ENCODE measurements at regions not wholly inside any gene's neighbourhood (a gene's known extent, or its start where the extent isn't known, plus 50 kb on each side); places are given as distances from the start of the nearest gene placed in this dataset.

DNA sequence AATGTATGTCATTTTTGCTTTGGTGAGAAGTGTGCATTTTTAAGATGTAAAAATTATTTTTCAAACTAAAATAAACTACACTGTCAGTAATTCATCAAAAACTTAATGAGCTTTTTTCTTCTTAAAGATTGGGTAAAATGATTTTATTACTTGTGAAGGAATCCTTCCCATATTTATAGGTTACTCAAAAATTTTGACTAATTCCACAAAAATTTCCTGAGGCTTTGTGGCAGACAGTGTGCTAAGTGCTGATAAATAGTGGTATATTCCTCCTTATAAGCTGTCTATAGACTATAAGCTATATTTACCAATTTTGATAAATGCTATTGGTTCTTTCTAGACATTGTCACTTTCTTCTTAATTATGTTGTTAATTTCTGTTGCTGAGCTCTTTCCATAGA, 284.5 kb upstream of the SEMA6D start:
- no peak for ATAC-seq

DNA sequence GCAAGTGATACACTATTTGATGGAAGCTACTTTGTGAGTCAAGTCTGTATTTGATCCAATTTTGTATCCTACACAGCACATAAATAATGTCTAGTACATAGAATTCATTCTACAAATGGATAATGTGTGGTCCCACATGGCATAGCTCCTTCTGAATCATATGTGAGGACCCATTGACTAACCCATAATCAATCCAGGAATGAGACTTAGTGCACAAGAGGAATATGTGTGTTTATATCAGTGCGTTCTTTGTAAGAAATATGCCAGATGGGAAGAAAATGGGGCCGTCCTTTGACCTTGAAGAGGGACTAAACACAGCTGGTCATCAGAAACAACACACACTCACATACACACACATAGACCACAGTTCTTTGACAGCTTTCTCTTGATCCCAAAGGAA, 282.7 kb upstream of the SEMA6D start:
- Mint-ChIP-seq H3K36me3 (peaks cover 1% of the 10 kb centered on the region), H3K4me1 (ENCODE audit: low read depth in 2 of 2) (no peaks in the 10 kb centered on the region), H3K27me3 (peaks cover 0 to 8% of the 10 kb centered on the region in 2 donors), H3K9me3 (no peaks in the 10 kb centered on the region), H3K4me3 (no peak overlapping the region), H3K27ac (no peak overlapping the region)
- no peak for DNase-seq (ENCODE audit: low spot score)
- ATAC-seq: no peak

More for the DNA sequence above, 284.5 kb upstream of the SEMA6D start:
- no peak for DNase-seq (ENCODE audit: low spot score)
- Mint-ChIP-seq H3K4me3 (no peak overlapping the region), H3K4me1 (ENCODE audit: low read depth in 2 of 2) (no peaks in the 10 kb centered on the region), H3K9me3 (no peaks in the 10 kb centered on the region), H3K27me3 (peaks cover 0 to 3% of the 10 kb centered on the region in 2 donors), H3K36me3 (no peaks in the 10 kb centered on the region), H3K27ac (no peak overlapping the region)

DNA sequence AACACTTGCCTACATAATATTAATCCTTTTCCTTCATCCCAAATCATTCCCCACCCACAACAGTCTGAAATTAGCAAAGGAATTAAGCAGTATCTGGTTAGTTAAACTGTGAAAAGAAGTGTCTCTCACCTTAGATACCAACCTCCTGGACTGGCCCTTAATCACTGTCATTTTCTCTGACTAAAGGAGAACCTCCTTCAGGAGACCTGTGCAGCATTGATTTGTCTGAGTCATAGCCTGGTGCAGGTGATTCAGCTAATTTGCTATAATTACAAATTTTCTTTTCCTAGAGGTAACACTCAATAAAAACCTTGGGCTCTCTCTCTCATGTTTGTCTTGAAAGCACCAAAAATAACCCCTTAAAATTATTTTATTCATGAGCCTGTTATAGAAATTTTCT, 279.8 kb upstream of the SEMA6D start:
- Mint-ChIP-seq H3K9me3 (peaks cover 6% of the 10 kb centered on the region), H3K4me1 (ENCODE audit: low read depth in 2 of 2) (no peaks in the 10 kb centered on the region), H3K36me3 (peaks cover 5% of the 10 kb centered on the region), H3K27me3 (peaks cover 0 to 15% of the 10 kb centered on the region in 2 donors), H3K27ac (no peak overlapping the region), H3K4me3 (no peak overlapping the region)
- DNase-seq (ENCODE audit: low spot score) (no peak), ATAC-seq (no peak)

DNA sequence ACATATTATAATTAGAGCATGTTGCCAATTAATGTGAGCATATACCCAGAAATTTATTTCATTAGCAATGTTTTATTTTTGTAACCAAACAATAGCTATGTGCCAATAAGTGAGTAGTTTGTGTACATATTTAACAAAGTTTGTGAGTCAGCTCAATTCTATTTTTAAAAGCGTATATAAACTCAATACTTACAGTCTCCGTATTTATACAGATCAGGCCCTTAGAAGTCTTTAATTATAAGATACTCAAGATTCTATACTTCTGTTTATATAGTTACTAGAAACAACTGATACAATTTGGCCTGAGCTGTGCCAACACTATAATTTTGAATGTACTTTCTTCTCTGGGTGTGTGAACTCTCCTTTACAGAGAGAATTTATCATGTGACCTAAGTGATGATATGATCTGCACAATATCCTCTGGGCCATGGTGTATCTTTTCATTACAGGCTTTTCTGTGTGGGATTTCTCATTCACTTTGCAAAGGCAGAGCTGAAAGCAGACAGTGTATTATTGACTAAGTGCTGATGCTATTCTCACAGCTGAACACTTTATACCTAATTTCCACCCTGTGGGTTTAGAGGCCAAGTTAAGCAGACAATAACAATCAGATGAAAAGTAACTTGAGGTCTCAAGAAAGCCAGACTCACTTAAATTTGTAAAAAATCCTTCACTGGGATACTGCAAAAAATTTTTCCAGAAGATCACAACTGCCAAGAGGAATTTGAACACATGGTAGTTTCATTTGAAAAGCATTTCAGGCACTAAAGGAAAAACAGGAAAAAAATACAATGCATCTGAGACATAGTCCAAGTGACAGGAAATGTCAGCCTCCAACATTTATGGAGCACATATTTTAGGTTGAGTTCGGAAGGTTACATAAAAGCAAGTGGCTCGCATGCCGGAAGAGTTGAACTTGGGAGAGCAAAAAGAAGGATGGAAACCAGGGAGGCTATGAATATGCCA, 277.9 kb upstream of the SEMA6D start:
- ATAC-seq (no peak), DNase-seq (ENCODE audit: low spot score) (no peak)
- H3K4me3 Mint-ChIP-seq: no peak overlapping the region
- no peak overlapping the region for H3K27ac Mint-ChIP-seq
- H3K36me3 Mint-ChIP-seq: peaks cover 5% of the 10 kb centered on the region
- peaks cover 6% of the 10 kb centered on the region for H3K9me3 Mint-ChIP-seq
- no peaks in the 10 kb centered on the region for H3K4me1 Mint-ChIP-seq (ENCODE audit: low read depth in 2 of 2)
- peaks cover 0 to 12% of the 10 kb centered on the region in 2 donors for H3K27me3 Mint-ChIP-seq

DNA sequence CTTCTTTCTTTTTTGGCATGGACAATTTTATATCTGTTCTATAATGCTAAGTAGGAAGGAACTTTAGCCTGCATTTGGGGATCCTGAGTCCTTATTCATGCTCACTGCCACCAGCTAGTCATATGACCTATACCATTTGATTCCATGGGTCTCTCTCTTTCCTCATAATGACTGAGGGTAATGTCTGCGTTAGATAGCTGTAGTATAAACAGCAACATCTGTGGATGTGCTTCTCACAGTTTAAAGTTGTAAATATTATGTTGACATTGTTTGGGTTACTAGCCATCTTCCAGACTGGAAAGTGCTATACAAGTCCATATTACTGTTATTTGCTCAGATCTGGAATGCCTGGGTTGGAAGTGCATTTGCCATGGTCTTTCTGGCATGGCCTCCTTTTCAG, 274.9 kb upstream of the SEMA6D start:
- Mint-ChIP-seq H3K27me3 (peaks cover 0 to 20% of the 10 kb centered on the region in 2 donors), H3K36me3 (peaks cover 5% of the 10 kb centered on the region), H3K9me3 (peaks cover 6% of the 10 kb centered on the region), H3K4me1 (ENCODE audit: low read depth in 2 of 2) (no peaks in the 10 kb centered on the region), H3K27ac (no peak overlapping the region), H3K4me3 (no peak overlapping the region)
- DNase-seq (ENCODE audit: low spot score) (no peak), ATAC-seq (no peak)

DNA sequence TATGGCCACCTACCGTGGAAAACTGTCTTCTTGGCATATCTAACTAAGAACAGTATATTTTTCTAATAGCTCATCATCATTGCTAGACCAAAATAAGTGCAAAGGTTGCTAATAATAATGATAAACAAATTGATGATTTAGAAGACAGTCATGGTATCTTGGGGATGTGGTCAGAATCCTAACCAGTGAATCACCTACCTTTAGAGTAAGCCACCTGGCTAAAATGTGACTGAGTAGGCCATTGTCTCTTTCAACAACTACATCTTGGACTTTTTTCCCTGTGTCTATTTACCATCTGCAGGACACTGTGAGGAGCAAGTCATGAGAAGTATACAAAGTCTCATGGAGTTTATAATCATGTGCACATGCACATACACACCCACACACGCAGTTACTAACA, 273.5 kb upstream of the SEMA6D start:
- no peaks in the 10 kb centered on the region for H3K4me1 Mint-ChIP-seq (ENCODE audit: low read depth in 2 of 2)
- H3K27me3 Mint-ChIP-seq: peaks cover 0 to 18% of the 10 kb centered on the region in 2 donors
- ATAC-seq (no peak), DNase-seq (ENCODE audit: low spot score) (no peak)
- peaks cover 6% of the 10 kb centered on the region for H3K9me3 Mint-ChIP-seq
- peaks cover 5% of the 10 kb centered on the region for H3K36me3 Mint-ChIP-seq
- H3K27ac Mint-ChIP-seq: no peak overlapping the region
- no peak overlapping the region for H3K4me3 Mint-ChIP-seq

DNA sequence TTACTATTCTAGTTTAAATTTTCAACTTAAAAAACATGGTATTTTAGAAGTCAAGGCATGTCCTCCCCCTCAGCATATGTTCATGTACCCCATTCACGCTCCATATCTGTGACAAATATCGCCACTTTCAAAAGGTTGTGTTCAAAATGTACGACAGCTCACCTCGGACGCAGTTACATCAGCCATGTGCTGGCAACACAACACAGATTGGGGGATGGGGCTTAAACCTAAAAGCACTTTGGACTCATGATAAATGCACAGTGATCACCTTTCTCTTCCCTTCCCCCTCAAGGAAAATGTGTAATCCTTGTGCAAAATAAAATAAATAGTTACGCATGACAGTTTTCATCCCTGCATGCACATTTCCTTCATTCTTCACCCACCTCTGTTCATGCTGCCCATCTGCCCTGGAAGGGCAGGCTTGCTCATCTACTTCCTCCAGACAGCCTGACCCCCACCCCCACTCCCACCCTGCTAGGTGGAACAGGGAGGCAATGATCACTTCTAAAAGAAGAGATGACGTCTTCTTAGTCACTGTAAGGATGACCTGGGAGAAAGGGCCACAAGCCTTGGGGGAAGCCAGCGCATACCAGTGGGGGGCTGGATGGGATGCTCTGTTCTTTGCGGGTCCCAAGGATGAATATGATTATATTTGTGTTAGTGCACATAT, 271.4 kb upstream of the SEMA6D start:
- Mint-ChIP-seq H3K27ac (no peak overlapping the region), H3K36me3 (no peaks in the 10 kb centered on the region), H3K4me3 (no peak overlapping the region), H3K27me3 (peaks cover 0 to 11% of the 10 kb centered on the region in 2 donors), H3K4me1 (ENCODE audit: low read depth in 2 of 2) (no peaks in the 10 kb centered on the region), H3K9me3 (no peaks in the 10 kb centered on the region)
- DNase-seq (ENCODE audit: low spot score): no peak
- no peak for ATAC-seq

DNA sequence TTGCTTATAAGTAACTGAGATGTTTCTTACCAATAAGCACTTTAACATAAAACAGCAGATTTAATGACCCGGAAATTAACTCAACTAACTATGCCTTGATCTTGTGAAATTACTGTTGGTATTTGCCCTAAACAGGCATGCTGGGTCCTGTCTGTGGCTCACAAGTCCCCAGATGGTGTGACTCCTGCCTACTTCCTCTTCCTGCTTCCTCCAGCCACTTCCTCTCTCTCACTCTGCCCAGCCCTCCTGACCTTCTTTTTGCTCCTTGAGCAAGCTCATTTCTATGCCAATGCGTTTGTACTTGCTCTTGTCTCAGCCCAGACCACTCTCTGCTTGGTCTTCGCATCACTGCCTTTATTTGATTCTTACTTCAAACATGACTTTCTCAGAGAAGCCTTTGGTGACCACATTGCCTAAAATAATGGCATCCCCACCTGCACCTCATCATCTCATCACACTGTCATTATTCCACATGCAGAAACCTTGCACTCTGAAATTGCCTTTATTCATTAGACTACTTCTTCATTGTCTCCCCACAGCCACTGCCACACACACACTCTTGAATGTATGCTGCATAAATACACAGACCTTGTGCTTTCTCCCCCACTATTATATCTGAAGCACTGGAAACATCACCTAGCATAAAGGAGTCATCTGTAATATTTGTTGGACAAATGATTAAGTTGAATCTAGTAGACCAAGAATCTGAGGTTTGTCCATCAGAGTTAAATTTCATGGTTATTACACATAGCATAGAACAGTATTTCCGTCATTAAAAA, 256.3 kb upstream of the SEMA6D start:
- Mint-ChIP-seq H3K36me3 (peaks cover 4% of the 10 kb centered on the region), H3K4me1 (ENCODE audit: low read depth in 2 of 2) (peaks cover 8 to 13% of the 10 kb centered on the region in 2 donors), H3K4me3 (peak overlapping the region; percentile 3), H3K27ac (peak overlapping the region in 1 of 2 donors; percentile 63), H3K27me3 (no peaks in the 10 kb centered on the region), H3K9me3 (peaks cover 12% of the 10 kb centered on the region)
- DNase-seq (ENCODE audit: low spot score) (peak; percentile 64), ATAC-seq (peak in 1 of 2 donors; percentile 85)

DNA sequence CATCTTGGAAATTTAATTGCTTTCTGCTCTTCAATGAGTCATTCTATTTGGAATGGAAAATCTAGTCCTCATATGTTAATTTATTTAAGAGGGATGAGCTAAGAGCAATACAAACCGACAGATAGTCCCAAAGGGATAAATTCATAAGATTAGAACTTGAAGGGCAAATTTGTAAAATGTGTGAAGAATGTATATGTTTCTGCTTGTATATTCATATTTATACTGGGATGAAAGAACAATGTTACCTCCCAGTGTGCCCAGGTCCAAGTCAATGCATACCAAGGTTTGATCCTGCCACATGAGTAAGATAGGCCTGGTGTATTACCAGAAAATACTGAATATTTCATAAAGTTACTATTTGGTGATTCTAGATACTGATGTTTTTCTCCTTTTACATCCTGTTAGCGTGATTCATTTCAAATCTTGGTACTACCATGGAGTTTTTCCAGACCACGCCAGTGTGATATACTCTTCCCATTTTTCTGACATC, 255.6 kb upstream of the SEMA6D start:
- peaks cover 8 to 13% of the 10 kb centered on the region in 2 donors for H3K4me1 Mint-ChIP-seq (ENCODE audit: low read depth in 2 of 2)
- peaks cover 12% of the 10 kb centered on the region for H3K9me3 Mint-ChIP-seq
- no peak overlapping the region for H3K4me3 Mint-ChIP-seq
- peak overlapping the region in 1 of 2 donors; percentile 9 for H3K27ac Mint-ChIP-seq
- DNase-seq (ENCODE audit: low spot score) (no peak), ATAC-seq (no peak)
- peaks cover 4% of the 10 kb centered on the region for H3K36me3 Mint-ChIP-seq
- no peaks in the 10 kb centered on the region for H3K27me3 Mint-ChIP-seq

DNA sequence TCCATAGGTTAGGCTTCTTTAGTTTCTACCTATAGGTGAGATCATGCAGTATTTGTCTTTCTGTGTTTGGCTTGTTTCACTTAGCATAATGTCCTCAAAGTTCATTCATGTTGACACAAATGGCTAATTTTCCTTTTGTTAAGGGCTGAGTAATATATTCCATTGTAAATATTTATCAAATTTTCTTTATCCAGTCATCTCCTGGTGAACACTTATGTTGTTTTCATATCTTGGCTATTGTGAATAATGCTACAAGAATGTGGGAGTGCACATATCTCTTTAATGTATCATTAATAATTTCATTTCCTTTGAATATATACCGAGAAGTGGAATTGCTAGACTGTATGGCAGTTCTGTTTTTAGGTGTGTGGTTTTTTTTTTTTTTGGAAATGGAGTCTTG, 250.9 kb upstream of the SEMA6D start:
- H3K9me3 Mint-ChIP-seq: peaks cover 6% of the 10 kb centered on the region
- ATAC-seq (no peak), DNase-seq (ENCODE audit: low spot score) (no peak)
- peaks cover under 1 to 4% of the 10 kb centered on the region in 2 donors for H3K4me1 Mint-ChIP-seq (ENCODE audit: low read depth in 2 of 2)
- H3K4me3 Mint-ChIP-seq: no peak overlapping the region
- peaks cover 0 to 5% of the 10 kb centered on the region in 2 donors for H3K27me3 Mint-ChIP-seq
- H3K36me3 Mint-ChIP-seq: no peaks in the 10 kb centered on the region
- H3K27ac Mint-ChIP-seq: no peak overlapping the region

DNA sequence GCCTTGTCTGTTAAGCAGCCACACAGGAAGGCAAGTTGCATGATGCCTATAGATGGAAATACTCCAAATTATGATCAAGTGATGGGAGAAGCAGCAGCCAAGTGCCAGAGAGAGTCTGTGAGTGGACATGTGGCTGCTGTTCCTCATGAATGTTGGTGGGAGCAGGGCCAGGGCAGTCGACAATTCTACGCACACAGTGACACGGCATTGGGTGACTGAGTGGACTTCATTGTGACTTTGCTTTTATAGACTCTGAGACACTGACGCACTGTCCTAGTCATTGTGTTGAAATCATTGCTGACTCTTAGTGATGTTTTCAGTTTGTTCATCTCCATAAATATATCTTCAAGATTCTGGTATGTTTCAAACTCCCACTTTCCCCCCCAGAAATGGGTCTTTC, 246.3 kb upstream of the SEMA6D start:
- H3K4me3 Mint-ChIP-seq: no peak overlapping the region
- no peak overlapping the region for H3K27ac Mint-ChIP-seq
- peaks cover 0 to 4% of the 10 kb centered on the region in 2 donors for H3K4me1 Mint-ChIP-seq (ENCODE audit: low read depth in 2 of 2)
- H3K9me3 Mint-ChIP-seq: no peaks in the 10 kb centered on the region
- no peak for DNase-seq (ENCODE audit: low spot score)
- H3K36me3 Mint-ChIP-seq: no peaks in the 10 kb centered on the region
- no peak for ATAC-seq
- H3K27me3 Mint-ChIP-seq: peaks cover 0 to 5% of the 10 kb centered on the region in 2 donors

DNA sequence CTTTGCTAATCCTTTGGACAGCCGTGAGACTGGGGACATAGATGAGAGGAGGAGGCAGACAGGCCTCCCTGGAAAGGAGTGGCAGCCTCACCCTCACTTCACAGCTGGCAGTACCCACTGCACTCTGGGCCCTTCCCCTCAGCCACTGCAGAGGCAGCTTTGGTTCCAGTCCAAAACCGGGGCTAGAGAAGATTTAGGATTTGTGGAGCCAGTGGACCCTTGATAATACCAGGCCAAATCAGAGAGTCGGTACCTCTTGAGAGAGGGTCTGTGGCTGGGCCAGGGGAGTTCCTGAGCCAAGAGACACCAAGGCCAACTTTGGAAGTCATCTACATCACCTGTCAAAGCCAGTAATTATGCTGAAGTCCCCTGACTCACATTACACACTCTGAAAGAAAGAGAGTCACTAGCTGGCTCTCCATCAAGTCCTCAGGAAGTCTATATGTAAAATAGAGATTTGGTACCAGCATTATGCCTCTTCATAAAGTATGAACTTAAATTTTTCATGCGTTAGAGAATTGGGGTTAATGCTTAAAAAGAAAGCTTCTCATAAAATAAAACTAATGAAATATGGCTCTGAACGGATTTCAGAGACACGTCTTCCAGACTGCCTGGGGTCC, 244.1 kb upstream of the SEMA6D start:
- Mint-ChIP-seq H3K36me3 (no peaks in the 10 kb centered on the region), H3K4me1 (ENCODE audit: low read depth in 2 of 2) (peaks cover 0 to 4% of the 10 kb centered on the region in 2 donors), H3K9me3 (no peaks in the 10 kb centered on the region), H3K4me3 (no peak overlapping the region), H3K27ac (no peak overlapping the region), H3K27me3 (peaks cover 0 to 3% of the 10 kb centered on the region in 2 donors)
- ATAC-seq (no peak), DNase-seq (ENCODE audit: low spot score) (no peak)

DNA sequence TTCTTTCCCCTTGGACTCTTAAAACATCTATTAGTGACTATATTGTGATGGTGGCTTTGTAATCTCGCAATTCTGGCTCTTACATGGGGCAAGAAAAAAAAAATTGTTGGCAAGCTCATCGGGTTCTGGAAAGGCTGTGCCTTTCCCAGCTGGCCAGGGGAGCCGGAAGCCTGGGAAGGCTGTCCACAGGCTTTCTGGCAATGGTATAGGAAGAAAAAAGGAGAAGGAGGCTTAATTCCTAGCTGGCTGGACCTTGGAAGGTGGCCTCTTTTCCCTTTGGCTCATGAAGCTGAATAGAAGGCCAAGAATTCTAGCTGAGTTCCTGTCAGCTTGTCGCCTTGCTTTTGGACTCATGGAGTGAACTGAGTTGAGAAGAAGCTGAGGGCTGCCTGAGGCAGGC, 243.5 kb upstream of the SEMA6D start:
- H3K4me1 Mint-ChIP-seq (ENCODE audit: low read depth in 2 of 2): peaks cover 0 to 4% of the 10 kb centered on the region in 2 donors
- H3K27ac Mint-ChIP-seq: no peak overlapping the region
- ATAC-seq (no peak), DNase-seq (ENCODE audit: low spot score) (no peak)
- H3K9me3 Mint-ChIP-seq: no peaks in the 10 kb centered on the region
- no peak overlapping the region for H3K4me3 Mint-ChIP-seq
- peaks cover 0 to 3% of the 10 kb centered on the region in 2 donors for H3K27me3 Mint-ChIP-seq
- H3K36me3 Mint-ChIP-seq: no peaks in the 10 kb centered on the region
